HG03571 (cell line): ENCODE measurements at regions not wholly inside any gene's neighbourhood (a gene's known extent, or its start where the extent isn't known, plus 50 kb on each side); places are given as distances from the start of the nearest gene placed in this dataset.

Experiments
- ATAC-seq: cut with Tn5 transposase; IDR thresholded peaks from one replicate; pipeline ENCODE4 v1.9.1; 2021; ENCODE audit not compliant: unreplicated experiment

DNA sequence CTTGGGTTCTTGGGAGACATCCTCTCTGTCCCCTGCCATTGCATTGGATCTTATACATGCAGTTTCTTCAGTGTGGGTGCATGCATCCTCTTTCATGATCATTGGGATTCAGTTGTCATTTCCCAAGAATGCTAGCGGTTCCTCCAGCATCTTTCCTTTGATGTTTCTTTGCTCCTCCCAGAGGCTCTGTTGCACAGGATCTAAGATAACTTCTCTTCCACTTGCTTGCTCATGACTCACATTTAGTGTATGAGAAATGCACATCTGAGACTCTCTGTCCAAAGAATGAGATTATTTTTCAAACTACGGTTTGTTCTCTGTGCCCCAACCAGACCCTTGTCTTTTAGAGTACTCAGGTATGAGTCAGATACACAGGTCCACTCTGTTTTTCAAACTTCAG lies 197.1 kb downstream of the NDFIP2 start:
- ATAC-seq: no peak

DNA sequence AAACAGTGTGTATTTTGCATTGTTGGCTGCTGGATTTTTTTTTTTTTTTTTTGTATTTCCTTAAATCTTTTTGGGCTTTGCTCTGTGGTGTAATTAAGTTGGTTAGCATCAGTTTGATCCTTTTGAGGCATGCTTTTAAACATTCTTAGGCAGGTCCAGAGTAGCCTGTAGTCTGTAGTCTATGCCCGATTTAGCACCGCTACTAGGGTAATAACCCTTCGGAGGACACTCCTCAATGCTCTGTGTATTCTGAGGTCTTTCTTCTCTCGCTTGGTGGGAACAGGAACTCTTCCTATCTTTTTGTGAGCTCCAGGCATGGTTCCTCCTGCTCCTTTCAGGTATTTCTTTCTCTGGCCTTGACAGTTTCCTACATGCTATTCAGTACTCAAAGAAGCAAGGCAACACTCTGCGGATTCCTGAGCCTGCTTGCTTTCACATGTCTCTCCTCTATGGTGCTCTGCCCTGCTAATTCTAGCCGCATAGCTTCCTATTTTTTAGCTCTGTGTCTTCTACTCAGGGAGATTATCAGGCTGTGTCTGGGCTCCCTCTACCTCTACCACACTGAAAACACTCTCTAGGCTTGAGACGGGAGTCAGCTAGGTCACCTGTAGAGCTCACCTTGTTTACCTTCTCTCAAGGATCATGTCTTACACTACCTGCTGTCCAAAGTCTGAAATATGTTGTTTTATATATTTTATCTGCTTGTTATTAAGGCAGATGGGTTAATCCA lies 195.1 kb downstream of the NDFIP2 start:
- ATAC-seq: no peak

DNA sequence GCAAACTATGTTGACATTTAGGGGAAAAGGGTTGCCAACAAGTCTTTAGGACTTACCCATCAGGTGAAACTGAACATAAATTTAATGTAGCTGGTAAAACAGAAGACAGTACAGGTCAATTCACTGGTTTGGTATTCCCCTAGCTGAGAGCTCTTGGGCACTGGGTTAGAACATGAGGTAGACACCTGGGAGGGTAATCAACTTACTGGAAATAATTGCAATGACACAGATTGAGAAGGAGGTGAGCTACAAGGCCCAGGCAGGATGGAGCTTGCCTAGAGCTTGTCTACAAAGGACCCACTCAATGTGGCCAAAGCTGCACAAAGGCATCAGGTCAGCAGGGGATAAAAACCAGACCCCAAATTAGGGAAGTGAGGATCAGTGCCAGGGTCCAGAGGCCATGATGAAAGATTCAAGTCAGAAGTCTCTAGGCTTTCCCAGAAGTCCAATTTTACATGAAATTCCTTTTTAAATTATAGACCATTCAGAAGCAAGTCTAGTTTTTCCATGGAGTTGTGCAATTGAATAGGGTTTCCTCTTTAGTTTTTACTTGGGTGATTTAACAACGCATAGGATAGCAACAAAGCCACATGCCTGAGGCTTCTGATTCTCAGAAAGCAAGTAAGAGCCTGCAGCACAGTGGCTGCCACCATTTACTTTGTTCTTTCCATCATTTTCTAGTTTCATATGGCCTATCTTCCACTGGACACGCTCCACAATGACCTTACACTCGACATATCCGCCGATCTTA lies 194.0 kb downstream of the NDFIP2 start:
- no peak for ATAC-seq

DNA sequence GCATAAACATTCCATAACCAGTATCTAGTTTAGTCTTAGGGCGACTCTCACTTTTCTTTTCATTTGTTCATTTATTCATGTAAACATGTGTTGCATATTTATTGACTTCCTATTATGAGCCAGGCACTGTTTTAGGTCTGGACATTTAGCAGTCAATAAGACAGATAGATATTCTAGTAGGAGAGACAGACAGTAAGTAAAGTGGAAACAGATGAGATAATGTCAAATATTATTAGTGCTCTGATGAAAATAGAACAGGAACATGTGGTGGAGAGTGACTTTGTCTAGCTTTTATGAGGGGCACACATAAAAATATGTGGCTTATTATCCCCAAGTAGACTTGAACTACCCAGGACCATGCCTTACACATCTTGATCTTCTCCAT lies 193.0 kb downstream of the NDFIP2 start:
- no peak for ATAC-seq

DNA sequence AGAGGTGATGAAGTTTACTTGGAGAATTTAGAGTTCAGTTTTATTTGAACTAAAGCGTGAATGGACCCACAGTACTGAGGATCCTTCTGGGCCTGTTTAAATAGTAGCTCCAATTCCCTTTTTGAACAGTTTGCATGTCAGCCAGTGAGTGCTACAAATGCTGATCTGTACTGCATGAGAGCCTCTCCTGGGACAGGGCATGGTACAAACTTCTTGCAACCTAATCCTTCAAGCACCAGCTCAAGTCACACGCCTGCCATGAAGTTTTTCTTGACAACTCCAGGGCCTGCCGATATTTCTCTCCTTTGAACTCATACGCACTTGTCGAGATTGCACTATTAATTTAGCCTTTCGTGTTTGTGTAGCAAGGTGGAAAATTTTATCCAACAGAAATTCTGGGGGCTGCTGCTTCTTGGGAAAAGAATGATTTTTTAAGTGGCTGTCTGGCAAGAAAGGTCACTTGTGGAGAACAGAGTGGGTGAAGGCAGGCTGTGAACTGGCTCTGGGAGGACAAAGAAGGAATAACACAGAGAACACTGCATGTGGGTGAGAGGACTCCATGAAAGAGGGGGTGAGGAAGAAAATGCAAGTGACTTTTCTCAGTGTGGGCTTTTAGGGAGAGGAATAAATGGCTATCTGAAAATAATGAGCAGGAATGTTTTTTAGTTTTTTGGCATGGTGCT lies 192.5 kb downstream of the NDFIP2 start:
- no peak for ATAC-seq

DNA sequence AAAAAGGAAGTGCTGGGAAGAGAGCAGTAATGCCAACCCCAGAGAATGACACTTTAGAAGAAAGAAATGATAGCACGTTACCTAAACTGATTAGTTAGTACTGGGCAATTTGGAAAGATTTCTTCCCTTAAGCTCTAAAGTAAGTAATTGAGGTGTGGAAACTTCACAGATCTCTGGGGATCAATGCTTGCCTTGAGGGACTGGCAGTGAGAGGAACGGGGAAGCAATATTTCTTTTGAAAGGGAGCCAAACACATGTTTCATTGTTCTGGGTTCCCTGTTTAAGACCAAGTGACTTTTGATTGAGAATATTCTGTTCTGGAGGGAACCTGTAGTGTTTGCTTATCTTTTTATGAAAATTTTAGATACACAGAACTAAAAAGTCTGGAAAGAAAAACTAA lies 190.5 kb downstream of the NDFIP2 start:
- no peak for ATAC-seq

DNA sequence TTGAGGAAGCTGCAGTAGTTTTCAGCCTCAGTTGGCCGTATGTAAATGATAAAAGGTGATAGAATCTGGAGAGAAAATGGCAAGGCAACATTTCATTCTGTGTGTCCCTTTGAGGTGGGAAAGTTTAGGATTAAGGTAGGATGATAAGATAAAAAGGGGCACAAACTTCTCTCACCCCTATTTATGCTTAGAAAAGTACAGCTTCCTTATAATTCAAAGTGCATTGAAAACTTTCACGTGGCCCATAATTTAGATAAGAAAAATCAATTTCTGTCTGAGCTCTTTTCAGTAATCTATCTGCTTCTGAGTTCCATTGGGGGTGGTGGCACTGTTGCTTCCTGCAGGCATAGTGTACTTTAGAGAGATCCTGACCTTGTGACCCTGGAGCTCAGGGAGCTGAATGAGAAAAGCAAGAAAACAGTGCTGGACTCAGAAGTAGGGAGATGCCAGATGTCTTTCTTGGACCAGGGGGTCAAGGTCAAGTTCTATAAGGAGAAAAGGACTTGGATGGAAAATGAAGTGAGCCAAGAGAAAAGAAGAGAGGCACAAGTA lies 187.3 kb downstream of the NDFIP2 start:
- no peak for ATAC-seq

DNA sequence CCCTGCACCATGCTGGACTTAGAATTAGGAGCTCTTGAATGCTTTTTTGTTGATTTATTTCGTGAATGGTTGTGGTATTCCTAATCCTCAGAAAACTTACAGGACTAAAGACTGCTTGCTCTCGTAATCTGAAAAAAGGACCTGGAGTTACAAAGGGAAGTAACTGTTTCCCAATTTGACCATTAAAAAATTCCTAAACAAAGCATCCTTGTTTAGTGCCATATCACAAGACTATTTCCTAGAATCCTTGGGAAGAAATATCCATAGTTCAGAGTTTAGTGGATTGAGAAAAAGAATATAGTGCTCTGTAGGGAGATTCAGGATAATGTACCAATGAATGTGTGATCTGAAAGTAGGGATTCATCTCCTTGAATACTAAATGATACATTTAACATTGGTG lies 186.8 kb downstream of the NDFIP2 start:
- ATAC-seq: no peak

DNA sequence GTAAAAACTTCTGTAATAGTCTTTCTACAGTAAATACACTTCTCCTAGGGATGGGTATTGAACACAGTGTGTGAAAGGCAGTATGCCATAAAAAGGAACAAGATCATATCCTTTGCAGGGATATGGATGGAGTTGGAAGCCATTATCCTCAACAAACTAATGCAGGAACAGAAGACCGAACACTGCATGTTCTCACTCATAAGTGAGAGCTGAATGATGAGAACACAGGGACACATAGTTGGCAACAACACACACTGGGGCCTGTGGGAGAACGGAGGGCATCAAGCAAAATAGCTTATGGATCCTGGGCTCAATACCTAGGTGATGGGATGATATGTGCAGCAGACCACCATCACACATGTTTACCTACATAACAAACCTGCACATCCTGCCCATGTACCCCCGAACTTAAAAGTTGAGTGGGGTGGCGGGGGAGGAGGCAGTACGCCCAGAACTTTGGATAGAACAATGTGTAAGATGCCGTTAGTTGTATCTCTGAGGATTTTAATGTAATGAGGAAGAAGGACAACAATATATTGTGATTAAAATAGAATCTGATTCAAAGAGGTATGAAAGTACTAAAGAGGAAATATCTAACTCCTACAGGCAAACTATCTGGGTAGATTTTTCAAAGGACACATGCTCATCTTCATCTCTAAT lies 183.2 kb downstream of the NDFIP2 start:
- no peak for ATAC-seq

DNA sequence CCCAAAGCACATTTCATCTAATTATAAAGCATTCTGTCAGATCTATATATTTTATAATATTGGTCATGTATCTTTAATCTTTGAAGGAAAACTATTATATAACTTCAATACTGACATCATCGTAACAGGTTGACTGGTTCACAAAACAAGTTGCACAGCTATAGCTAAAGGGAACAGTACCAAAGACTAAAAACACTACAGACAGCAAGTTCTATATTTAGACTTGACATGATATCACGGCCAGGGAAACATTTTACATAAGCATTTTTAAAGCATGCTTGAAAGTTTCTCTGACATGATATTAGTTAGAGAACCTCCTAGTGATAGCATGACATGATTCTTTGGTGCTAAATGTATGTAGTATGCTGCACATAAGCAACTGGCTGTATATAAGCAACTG lies 182.5 kb downstream of the NDFIP2 start:
- ATAC-seq: no peak

DNA sequence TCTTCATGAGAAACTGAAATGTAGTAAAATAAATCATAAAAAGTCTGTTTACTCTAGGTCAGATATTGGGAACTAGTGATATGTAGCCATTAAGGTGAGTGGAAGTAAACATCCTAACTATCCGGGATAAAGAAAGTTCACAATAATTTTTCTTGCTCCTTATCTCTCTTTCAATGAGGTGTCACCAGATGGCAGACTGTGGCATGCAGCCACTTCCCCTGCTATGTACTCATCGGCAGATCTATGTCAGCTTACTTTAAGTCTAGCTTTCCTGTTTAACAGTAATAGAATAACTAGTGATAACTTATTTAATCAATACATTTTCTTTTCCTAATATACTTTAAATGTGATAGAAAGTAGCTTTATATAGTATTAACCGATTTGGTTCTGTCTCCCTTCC lies 181.9 kb downstream of the NDFIP2 start:
- no peak for ATAC-seq

DNA sequence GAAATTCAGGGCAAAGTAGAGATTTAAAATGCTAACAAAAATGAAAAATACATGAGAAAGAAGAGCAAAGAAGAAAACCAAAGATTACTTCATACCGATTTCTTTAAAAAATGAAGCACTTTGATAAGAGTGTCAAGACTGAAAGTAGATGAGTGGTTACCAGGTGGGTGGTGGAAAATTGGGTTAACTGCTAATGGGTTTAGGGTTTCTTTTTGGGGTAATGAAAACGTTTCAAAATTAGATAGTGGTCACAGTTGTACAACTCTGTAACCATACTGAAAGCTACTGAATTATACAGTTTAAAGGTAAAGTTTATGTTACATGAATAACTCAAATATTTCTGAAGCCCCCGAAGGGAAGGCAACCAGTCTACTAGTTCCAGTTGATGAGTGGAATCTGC lies 179.4 kb downstream of the NDFIP2 start:
- no peak for ATAC-seq

DNA sequence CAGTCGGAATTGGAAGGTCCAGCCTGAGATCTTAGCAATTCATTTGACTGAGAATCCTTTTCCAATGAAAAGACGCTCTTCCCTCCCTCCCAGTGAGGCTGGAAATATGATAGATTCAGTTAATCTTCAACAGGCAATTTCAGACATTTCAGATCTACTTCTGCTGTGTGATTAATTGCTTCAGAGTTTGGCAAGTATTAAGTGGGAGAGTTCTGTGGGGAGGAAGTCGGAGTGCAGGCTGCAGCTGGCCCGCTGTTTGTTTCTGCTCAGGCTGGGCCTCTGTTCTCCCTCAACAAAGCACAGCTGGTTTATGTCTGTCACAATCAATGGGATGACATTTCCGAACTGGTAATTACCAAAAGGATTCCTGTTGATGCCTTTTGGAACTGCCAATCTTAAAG lies 178.2 kb downstream of the NDFIP2 start:
- ATAC-seq: no peak

DNA sequence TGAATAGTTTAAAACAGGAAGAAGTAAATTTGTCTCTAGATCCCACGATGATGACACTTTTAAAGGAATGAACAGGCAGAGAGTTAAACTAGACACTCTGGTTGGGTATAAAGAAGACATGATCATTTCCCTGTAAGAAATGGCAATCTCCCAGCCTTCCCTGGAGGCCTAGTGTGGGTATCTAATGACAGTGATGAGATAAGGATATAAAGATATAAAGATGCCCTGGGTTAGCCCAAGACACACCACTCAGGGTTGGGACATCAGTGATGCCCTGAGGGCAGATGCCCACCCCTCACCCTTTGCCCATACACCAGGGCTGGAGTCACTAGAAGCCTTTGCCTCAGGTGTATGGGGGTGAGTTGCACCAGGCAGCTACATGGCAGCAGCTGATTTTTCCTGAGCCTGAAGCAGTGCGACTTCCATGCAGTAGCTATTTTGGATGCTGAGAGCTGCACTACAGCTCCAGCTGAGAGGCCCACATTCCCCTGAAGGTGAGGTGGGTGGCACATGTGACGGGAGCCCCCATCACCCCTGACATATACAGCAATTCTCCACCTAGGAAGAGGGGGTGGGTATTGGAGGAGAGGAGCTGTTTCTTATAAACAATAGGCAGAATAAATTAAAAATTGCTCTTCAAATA lies 177.5 kb downstream of the NDFIP2 start:
- no peak for ATAC-seq

DNA sequence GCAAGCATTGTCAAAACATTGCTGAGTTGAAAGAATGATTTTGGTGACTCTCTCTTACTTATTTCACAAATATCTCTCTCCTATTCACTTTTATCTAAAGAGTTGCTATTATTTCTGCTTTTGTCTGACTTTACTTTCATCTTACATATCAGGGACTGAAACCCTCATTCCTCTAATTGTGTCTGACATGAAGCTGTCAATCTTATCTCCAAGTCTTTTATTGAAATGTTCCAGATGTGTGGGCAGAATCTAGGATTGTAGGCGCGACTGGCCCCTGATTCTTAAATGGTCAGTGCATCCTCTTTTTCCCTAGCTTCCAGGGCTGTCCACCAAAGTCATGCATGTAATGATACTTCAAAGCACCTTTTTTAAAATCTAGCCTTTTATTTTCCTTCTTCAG lies 174.6 kb downstream of the NDFIP2 start:
- ATAC-seq: no peak

DNA sequence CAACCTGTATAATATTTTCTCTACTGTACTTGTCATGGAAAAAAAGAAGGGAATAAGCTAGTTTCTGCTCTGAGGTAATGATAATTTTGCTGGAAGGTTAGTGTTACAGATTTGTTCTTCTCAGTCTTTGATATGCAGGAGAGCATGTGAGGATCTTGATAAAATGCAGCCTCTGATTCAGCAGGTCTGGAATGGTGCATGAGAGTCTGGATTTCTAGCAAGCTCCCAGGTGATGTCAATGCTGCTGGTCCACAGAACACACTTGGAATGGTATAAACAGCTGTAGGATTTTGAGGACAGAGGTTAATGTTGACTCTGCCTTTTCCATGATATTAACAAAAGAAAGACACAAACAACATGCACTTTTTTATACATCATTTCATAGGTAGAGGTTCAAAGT lies 173.6 kb downstream of the NDFIP2 start:
- no peak for ATAC-seq

DNA sequence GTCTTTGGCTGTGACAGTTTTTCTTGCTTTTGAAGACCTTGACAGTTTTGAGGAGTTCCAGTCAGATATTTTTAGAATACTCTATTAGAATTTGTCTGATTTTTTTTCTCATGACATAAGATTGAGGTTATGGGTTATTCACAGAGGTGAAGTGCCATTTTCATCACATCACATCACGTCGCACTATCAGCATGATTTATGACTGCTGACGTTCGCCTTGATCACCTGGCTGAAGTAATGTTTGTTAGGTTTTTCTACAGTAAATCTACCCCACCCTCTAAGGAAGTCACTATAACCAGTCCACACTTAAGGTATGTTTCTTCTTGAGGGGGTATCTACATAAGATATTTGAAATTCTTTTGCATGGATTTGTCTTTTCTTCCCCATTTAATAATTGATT lies 169.7 kb downstream of the NDFIP2 start:
- ATAC-seq: no peak

DNA sequence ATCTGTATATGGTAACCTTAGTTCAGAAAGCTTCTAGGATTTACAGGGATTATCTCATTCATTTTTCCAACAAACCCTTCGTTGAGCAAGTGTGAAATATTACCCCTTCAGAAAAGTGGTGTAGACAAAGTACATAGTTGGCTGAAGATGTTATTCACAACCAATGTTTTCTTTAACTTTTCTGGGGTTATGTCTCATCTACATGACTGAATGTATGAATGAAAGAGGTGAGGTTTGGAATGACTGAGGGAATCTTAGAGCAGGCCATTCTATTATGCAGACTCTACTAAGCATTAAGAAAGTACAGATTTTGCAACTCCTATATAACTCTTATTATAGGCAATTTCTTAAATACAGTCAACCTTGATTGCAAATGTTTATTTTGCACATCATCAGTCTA lies 167.2 kb downstream of the NDFIP2 start:
- no peak for ATAC-seq

DNA sequence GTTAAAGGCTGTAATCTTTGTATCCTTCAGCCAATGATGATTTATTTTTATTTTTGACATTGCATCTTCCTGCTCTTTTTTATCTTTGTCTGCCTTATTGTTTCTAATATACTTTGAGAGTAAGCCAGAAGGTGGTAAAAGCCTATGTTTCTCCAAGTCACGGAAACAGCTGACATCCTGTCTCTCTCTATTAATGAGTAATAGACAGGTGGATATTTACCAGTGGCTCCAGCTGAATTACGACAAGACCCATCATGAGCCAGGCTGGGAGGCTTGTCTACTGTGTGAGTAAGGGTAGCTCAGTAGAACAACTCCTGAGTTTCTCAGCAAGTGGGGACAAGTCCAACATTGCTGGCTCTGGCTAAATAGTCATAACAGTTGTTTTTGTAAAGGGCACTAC lies 166.6 kb downstream of the NDFIP2 start:
- no peak for ATAC-seq

DNA sequence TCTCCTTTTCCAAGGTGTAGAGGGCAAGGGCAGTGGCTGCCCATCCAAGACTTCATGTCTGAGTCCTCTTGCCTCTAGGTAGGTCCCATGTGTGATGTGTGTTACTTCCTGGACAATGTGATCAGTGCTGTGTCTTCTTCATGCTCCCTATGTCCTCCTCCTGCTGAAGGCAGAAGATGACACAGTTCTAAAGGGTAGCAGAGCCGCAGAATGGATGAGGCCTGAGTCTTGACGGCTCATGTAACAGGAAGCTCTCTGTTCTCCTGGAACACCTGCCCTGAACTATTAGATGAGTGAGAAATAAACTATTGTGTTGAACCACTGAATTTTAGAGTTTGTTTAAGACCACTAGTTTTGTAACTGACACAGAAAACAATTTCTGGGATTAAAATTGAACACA lies 165.9 kb downstream of the NDFIP2 start:
- ATAC-seq: no peak

DNA sequence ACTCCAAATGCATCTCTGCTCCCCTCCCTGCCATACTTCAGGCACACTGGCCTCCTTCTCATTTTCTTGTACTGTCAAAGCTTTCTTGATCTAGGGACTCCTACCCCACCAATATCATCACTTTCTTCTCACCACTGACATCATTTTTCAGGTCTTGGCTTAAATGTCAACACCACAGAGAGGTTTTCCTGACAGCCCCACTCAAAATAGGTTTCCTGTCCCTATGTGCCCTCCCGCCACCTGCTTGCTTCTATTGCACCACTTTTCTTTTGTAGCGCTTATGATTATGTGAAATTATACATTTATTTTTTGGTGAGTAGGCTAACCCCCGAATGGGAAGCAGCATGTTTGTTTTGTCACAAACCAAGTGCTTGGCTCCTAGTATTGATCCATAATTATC lies 164.6 kb downstream of the NDFIP2 start:
- no peak for ATAC-seq
